ENCODE measurements at regions not wholly inside any gene's neighbourhood (a gene's known extent, or its start where the extent isn't known, plus 50 kb on each side); places are given as distances from the start of the nearest gene placed in this dataset.

DNA sequence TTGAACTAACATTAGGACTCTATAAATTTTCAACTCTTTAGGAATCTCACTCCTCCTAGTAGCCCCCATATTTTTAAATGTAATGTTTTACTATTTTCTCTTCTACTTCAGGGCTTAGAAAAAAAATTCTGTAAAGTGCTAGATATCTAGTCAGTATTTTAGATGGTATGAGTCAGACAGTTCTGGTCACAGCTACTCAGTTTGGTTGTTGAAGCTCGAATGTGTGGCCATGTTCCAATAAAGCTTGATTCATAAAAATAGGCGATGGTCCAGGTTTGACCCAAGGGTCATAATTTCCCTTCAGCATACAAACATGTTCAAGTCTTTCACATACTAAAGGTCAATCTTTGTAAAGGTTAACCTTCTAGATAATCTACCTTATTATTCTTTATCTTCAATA, 566.0 kb upstream of the CDH18 start:
- POLR2A ChIA-PET = no interaction called here
- no peaks in the 10 kb centered on the region for H3K4me1 ChIP-seq (ENCODE audit: insufficient read depth, low read length)
- TF ChIP-seq, protein P1, sequence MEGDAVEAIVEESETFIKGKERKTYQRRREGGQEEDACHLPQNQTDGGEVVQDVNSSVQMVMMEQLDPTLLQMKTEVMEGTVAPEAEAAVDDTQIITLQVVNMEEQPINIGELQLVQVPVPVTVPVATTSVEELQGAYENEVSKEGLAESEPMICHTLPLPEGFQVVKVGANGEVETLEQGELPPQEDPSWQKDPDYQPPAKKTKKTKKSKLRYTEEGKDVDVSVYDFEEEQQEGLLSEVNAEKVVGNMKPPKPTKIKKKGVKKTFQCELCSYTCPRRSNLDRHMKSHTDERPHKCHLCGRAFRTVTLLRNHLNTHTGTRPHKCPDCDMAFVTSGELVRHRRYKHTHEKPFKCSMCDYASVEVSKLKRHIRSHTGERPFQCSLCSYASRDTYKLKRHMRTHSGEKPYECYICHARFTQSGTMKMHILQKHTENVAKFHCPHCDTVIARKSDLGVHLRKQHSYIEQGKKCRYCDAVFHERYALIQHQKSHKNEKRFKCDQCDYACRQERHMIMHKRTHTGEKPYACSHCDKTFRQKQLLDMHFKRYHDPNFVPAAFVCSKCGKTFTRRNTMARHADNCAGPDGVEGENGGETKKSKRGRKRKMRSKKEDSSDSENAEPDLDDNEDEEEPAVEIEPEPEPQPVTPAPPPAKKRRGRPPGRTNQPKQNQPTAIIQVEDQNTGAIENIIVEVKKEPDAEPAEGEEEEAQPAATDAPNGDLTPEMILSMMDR (IDR thresholded peaks at IDR 0.05) = no peak
- Mint-ChIP-seq H3K36me3 (ENCODE audit: low read depth) (no peaks in the 10 kb centered on the region), H3K27ac (no peak overlapping the region), H3K27me3 (no peaks in the 10 kb centered on the region), H3K9me3 (peaks cover 13% of the 10 kb centered on the region), H3K4me3 (no peak overlapping the region), H3K4me1 (ENCODE audit: low read depth) (no peaks in the 10 kb centered on the region)
- DNase-seq (no peak), ATAC-seq (ENCODE audit: poor library complexity) (no peak)
- intact Hi-C loops (cut with DNase I, micrococcal nuclease) = no loop called here
- H3K27me3 ChIP-seq (ENCODE audit: control insufficient read depth in 1 of 2, insufficient read depth in 2 of 2, low read length in 2 of 2) = no peaks in the 10 kb centered on the region
- no peak overlapping the region for H3K27ac ChIP-seq (ENCODE audit: low read depth in 1 of 2, low read length in 2 of 2)
- CTCF ChIA-PET = no interaction called here
- peaks cover 3 to 5% of the 10 kb centered on the region in 2 experiments for H3K9me3 ChIP-seq (ENCODE audit: control insufficient read depth in 1 of 2, insufficient read depth in 1 of 2, low read length in 2 of 2)
- no peak overlapping the region for H3K4me3 ChIP-seq (ENCODE audit: low read length)
- H3K36me3 ChIP-seq (ENCODE audit: insufficient read depth, low read length) = no peaks in the 10 kb centered on the region

DNA sequence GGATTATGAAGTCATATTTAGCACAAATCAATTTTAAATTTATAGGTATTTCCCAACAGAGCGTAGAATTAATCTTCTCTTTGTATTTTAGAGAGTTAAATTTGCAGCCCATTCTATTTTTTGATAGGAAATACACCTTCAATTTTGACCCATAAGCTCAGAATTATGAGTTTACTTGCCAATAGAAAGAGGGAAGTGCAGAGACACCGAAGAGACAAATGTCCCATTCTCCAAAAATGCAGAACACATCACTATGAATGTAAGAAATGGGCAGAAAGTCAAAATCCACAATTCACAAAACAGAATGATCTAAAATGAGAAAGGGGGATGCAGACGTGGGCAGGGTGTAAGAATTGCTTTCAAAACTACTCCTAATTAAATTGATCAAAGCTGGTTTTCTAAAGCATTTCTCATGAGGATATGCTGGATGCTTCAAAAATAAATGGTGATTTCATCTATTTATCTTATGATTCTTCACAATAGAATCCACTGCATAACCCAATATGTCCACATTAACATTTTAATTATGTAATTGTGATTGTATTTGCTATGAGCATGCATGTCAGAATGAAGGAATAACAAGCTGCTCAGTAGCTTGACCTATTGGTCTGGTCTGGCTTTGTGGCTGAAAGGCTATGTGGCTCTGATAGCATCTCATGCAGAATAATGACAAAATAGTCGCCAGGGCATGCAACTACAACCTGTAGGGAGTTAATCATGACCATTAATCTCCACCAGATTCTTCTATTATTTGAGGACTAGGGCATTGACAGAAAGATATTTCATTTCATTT, 550.1 kb upstream of the CDH18 start:
- Histone ChIP-seq H3K27me3 (ENCODE audit: control insufficient read depth in 1 of 2, insufficient read depth in 2 of 2, low read length in 2 of 2) (no peaks in the 10 kb centered on the region), H3K9me3 (ENCODE audit: control insufficient read depth in 1 of 2, insufficient read depth in 1 of 2, low read length in 2 of 2) (peaks cover 0 to 3% of the 10 kb centered on the region in 2 experiments), H3K27ac (ENCODE audit: low read depth in 1 of 2, low read length in 2 of 2) (no peak overlapping the region), H3K4me3 (ENCODE audit: low read length) (no peak overlapping the region), H3K4me1 (ENCODE audit: insufficient read depth, low read length) (no peaks in the 10 kb centered on the region), H3K36me3 (ENCODE audit: insufficient read depth, low read length) (no peaks in the 10 kb centered on the region)
- Mint-ChIP-seq H3K4me3 (no peak overlapping the region), H3K36me3 (ENCODE audit: low read depth) (no peaks in the 10 kb centered on the region), H3K9me3 (peaks cover 7% of the 10 kb centered on the region), H3K4me1 (ENCODE audit: low read depth) (no peaks in the 10 kb centered on the region), H3K27ac (no peak overlapping the region), H3K27me3 (no peaks in the 10 kb centered on the region)
- intact Hi-C loops (cut with DNase I, micrococcal nuclease) = no loop called here
- ChIA-PET CTCF (no interaction called here), POLR2A (no interaction called here)
- ATAC-seq (ENCODE audit: poor library complexity) (no peak), DNase-seq (no peak)
- TF ChIP-seq, protein P1 (IDR thresholded peaks at IDR 0.05) = no peak

DNA sequence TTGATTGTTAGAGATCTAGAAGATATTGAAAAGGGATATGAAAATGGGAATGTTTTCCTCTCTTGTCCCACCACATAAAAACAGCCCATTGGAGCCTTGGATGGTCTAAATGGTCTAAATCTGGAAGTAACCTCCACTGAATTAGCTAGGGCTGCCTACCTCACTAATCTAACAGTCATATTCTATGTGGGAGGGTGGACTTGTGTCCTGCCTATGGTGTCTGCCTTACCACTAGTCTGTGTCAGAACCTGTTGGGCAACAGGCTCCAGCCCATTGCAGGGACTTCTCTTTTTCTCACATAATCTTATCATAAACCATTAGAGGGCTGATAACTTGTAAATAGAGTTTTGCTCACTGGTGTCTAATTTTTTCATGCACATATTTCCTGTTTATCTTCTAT, 548.8 kb upstream of the CDH18 start:
- intact Hi-C loops (cut with DNase I, micrococcal nuclease) = no loop called here
- TF ChIP-seq, protein P1 (IDR thresholded peaks at IDR 0.05) = no peak
- H3K27ac ChIP-seq (ENCODE audit: low read depth in 1 of 2, low read length in 2 of 2) = no peak overlapping the region
- H3K4me3 Mint-ChIP-seq = no peak overlapping the region
- no peak overlapping the region for H3K27ac Mint-ChIP-seq
- no peak overlapping the region for H3K4me3 ChIP-seq (ENCODE audit: low read length)
- no peaks in the 10 kb centered on the region for H3K27me3 ChIP-seq (ENCODE audit: control insufficient read depth in 1 of 2, insufficient read depth in 2 of 2, low read length in 2 of 2)
- ATAC-seq (ENCODE audit: poor library complexity) (no peak), DNase-seq (no peak)
- no peaks in the 10 kb centered on the region for H3K27me3 Mint-ChIP-seq
- H3K36me3 Mint-ChIP-seq (ENCODE audit: low read depth) = no peaks in the 10 kb centered on the region
- no peaks in the 10 kb centered on the region for H3K4me1 Mint-ChIP-seq (ENCODE audit: low read depth)
- peaks cover 9% of the 10 kb centered on the region for H3K9me3 Mint-ChIP-seq
- no peaks in the 10 kb centered on the region for H3K36me3 ChIP-seq (ENCODE audit: insufficient read depth, low read length)
- CTCF ChIA-PET = no interaction called here
- H3K9me3 ChIP-seq (ENCODE audit: control insufficient read depth in 1 of 2, insufficient read depth in 1 of 2, low read length in 2 of 2) = peaks cover 0 to 2% of the 10 kb centered on the region in 2 experiments
- no peaks in the 10 kb centered on the region for H3K4me1 ChIP-seq (ENCODE audit: insufficient read depth, low read length)
- POLR2A ChIA-PET = no interaction called here
